ENCODE measurements at regions not wholly inside any gene's neighbourhood (a gene's known extent, or its start where the extent isn't known, plus 50 kb on each side); places are given as distances from the start of the nearest gene placed in this dataset.
"Not testable (repeated sequence)": the region's sequence is repeated elsewhere in the genome, so short reads cannot be mapped to it uniquely, and the experiment has no call there.

DNA sequence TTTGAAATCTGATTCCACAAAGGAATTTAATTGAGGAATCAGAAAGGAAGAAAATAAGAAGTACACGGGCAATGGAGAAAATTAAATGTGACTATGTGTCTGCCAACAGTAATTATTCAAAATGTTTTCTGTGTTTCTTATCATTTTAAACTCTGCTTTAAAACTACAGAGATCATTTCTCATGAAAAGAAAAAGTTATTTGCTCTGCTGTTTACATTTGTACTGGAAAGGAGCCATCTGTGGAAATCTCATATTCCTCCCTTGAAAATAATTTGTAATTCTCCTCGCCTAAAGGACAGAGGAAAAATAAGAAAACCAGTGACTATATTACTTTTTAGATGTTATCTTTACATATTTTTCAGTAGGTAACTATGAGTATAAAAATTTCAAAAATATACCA is 181.9 kb upstream of the MEIS1 start:
- no peak for DNase-seq (ENCODE audit: low spot score)

DNA sequence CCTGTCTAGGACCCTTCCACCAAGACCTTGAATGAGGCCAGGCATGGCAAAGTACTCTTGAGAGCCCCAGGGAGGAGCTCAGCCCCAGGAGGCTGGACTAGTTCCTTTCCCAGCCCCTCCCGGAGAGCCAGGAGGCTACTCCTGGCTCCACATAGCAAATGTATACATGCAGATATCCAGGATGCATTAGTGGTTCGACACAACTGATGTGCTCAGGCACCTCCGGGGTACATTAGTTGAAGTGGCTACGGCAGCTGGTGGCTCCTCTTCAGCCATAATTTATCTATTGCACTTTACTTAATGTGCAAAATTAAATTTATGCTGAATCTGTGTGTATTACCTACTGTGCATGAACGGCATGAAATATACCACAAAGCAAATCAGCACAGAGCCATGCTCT is 182.8 kb upstream of the MEIS1 start:
- Histone ChIP-seq H3K36me3 (no peaks in the 10 kb centered on the region), H3K27ac (no peak overlapping the region), H3K27me3 (no peaks in the 10 kb centered on the region), H3K4me1 (no peaks in the 10 kb centered on the region), H3K4me3 (no peak overlapping the region), H3K9me3 (no peaks in the 10 kb centered on the region)
- no peak for DNase-seq (ENCODE audit: low spot score)
- TF ChIP-seq, protein P1, sequence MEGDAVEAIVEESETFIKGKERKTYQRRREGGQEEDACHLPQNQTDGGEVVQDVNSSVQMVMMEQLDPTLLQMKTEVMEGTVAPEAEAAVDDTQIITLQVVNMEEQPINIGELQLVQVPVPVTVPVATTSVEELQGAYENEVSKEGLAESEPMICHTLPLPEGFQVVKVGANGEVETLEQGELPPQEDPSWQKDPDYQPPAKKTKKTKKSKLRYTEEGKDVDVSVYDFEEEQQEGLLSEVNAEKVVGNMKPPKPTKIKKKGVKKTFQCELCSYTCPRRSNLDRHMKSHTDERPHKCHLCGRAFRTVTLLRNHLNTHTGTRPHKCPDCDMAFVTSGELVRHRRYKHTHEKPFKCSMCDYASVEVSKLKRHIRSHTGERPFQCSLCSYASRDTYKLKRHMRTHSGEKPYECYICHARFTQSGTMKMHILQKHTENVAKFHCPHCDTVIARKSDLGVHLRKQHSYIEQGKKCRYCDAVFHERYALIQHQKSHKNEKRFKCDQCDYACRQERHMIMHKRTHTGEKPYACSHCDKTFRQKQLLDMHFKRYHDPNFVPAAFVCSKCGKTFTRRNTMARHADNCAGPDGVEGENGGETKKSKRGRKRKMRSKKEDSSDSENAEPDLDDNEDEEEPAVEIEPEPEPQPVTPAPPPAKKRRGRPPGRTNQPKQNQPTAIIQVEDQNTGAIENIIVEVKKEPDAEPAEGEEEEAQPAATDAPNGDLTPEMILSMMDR (IDR thresholded peaks at IDR 0.05): no peak

More for the DNA sequence above, 181.9 kb upstream of the MEIS1 start:
- no peak overlapping the region for H3K27ac ChIP-seq
- no peak overlapping the region for H3K4me3 ChIP-seq
- no peaks in the 10 kb centered on the region for H3K27me3 ChIP-seq
- TF ChIP-seq, protein P1 (IDR thresholded peaks at IDR 0.05): no peak
- no peaks in the 10 kb centered on the region for H3K9me3 ChIP-seq
- no peaks in the 10 kb centered on the region for H3K4me1 ChIP-seq
- no peaks in the 10 kb centered on the region for H3K36me3 ChIP-seq

DNA sequence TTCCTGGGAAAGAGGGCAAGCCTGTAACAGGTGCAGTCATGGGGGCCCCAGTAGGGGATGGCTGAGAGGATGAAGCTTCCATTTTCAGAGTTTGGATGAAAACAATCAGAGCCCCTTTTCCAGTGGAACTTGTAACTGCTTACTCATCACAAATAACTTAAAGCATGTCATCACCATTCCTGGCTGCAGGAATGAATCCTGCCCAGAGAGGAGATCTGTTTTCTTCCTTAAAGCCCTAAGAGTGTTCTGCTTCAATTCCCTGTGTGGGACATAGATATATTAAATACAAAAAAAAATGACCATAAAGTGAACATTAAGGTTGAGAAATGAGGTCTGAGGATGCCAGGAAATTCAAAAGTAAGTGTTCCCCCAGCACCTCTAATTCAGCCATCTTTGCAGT is 183.4 kb upstream of the MEIS1 start:
- H3K9me3 ChIP-seq: no peaks in the 10 kb centered on the region
- H3K4me3 ChIP-seq: no peak overlapping the region
- H3K27me3 ChIP-seq: no peaks in the 10 kb centered on the region
- no peak overlapping the region for H3K27ac ChIP-seq
- H3K36me3 ChIP-seq: no peaks in the 10 kb centered on the region
- TF ChIP-seq, protein P1 (IDR thresholded peaks at IDR 0.05): no peak
- H3K4me1 ChIP-seq: no peaks in the 10 kb centered on the region
- DNase-seq (ENCODE audit: low spot score): no peak

DNA sequence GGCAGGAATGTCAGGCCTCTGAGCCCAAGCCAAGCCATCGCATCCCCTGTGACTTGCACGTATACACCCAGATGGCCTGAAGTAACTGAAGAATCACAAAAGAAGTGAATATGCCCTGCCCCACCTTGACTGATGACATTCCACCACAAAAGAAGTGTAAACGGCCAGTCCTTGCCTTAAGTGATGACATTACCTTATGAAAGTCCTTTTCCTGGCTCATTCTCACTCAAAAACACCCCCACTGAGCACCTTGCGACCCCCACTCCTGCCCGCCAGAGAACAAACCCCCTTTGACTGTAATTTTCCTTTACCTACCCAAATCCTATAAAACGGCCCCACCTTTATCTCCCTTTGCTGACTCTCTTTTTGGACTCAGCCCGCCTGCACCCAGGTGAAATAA is 185.8 kb upstream of the MEIS1 start:
- H3K9me3 ChIP-seq; H3K4me1 ChIP-seq; DNase-seq (ENCODE audit: low spot score); H3K36me3 ChIP-seq; H3K4me3 ChIP-seq; H3K27ac ChIP-seq; H3K27me3 ChIP-seq: not testable (repeated sequence)

DNA sequence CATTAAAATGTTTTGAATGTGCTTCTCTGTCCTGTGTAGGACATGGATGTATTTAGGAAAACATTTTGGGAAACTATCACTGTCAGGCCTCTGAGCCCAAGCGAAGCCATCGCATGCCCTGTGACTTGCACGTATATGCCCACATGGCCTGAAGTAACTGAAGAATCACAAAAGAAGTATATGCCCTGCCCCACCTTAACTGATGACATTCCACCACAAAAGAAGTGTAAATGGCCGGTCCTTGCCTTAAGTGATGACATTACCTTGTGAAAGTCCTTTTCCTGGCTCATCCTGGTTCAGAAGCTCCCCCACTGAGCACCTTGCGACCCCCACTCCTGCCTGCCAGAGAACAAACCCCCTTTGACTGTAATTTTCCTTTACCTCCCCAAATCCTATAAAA is 191.1 kb upstream of the MEIS1 start:
- H3K4me1 ChIP-seq: peaks cover 0 to 12% of the 10 kb centered on the region in 2 donors
- H3K36me3 ChIP-seq; H3K4me3 ChIP-seq; H3K27ac ChIP-seq; DNase-seq (ENCODE audit: low spot score); H3K27me3 ChIP-seq; H3K9me3 ChIP-seq: not testable (repeated sequence)

DNA sequence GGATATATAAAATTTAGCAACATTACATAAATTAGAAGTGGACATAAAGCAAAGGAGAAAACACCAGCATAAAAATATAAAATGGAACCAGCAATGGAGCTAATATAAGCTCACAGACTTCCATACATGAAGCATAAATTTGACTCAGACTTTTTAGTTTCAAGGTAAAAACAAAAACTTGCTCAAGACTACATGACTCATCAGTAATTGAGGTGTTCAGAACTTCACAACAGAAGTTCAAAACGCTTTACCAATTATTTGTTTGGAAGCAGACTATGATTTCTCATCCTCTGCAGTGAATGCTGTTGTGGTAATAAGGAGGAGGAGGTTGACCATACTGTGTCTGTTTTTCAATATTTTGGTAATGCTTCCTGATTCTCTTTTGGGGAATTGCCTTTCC is 192.0 kb upstream of the MEIS1 start:
- not testable (repeated sequence) for H3K9me3 ChIP-seq; H3K27ac ChIP-seq; DNase-seq (ENCODE audit: low spot score); H3K36me3 ChIP-seq; H3K27me3 ChIP-seq; H3K4me3 ChIP-seq
- peaks cover 0 to 12% of the 10 kb centered on the region in 2 donors for H3K4me1 ChIP-seq

DNA sequence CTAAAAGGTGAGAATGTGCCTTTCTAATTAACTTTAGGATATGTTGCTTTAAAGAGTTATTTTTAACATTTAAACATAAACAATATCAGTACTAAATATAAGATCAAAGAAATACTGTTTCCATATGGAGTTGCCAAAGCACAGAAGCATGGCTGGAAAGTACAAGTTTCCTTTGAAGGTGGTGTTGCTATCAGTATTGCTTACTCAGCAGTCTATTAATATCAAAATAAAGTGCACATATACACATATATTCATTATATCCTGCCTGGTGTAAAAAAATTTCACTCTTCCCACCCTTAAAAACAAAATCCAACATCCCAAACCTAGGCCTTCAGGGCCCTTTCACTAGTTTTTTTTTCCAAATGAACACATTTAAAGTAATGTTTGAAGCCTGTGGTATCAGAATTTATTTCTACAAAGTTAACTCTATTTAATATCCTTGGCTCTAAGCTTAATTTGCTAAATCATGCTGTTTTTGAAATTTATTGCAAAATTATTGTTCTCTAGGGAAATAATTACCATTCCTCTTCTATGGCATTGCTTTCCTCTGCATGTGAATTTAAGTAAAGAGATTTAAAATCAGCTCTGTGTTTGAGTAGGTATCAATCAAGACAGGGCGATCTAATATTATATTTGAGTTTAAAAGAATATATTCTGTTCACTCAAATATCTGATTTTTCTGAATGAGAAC is 192.7 kb upstream of the MEIS1 start:
- peaks cover 0 to 12% of the 10 kb centered on the region in 2 donors for H3K4me1 ChIP-seq
- no peaks in the 10 kb centered on the region for H3K27me3 ChIP-seq
- DNase-seq (ENCODE audit: low spot score): no peak
- TF ChIP-seq, protein P1 (IDR thresholded peaks at IDR 0.05): no peak
- H3K27ac ChIP-seq: no peak overlapping the region
- no peaks in the 10 kb centered on the region for H3K9me3 ChIP-seq
- no peaks in the 10 kb centered on the region for H3K36me3 ChIP-seq
- H3K4me3 ChIP-seq: no peak overlapping the region

Data from right atrium auricular region (tissue), 2 donors.